Activated CD4-positive, alpha-beta T cell treated with anti-CD3 and anti-CD28 coated beads, Interleukin-2, Interleukin-4, amounts not matched to agents 100 ng/mL and 50 ng/mL, durations not matched to agents 16 hours and 8 hours (primary cell): ENCODE measurements at regions not wholly inside any gene's neighbourhood (a gene's known extent, or its start where the extent isn't known, plus 50 kb on each side); places are given as distances from the start of the nearest gene placed in this dataset.

Experiments
- DNase-seq: peaks from one replicate; pipeline ENCODE4 v3.0.0-alpha.2; 2020; ENCODE audit warnings: low spot score

DNA sequence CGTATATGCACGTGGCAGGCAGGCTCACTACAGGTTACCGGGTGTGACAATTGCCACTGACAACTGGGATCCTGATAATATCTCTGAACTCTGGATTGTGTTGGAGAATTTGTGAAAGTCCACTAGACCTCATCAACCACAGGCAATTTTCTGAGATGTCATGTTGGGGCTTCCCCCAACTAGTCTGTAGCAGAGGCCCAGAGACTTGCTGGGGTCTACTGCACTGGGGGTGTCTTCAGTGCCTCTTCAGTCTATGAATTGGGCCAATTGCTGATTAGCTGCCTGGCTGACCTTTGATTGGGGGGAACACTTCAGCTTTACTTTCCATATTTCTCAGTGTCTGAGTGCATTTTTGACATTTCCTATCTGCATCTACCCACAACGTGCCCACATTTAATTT, 201.5 kb downstream of the MTX2 start:
- DNase-seq, result no peak

- DNase-seq, result no peak
Measured at GRCh38 chr2:176471949-176472348, 202.7 kb downstream of the MTX2 start.

DNA sequence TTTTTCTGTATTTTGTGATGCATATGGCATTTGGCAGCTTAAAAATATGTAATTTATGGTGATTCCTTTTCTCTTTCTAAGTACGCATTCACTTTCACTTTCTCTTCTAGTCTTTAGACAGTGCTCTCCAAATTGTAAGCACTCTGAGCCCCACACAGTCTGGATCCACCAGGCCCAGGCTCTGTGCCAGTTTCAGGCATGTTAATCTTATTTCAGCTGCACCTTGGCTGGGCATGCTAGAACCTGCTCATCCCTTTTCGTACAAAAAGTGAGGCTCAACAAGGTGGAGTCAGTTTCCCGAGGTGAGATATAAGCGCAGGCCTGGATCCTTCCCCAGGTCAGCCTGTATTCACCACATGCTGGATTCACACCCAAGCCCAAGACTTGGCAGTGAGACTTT, 203.9 kb downstream of the MTX2 start:
- DNase-seq, result no peak

GRCh38 chr2:176473851-176474250, 204.6 kb downstream of the MTX2 start:
- DNase-seq, result no peak

DNA sequence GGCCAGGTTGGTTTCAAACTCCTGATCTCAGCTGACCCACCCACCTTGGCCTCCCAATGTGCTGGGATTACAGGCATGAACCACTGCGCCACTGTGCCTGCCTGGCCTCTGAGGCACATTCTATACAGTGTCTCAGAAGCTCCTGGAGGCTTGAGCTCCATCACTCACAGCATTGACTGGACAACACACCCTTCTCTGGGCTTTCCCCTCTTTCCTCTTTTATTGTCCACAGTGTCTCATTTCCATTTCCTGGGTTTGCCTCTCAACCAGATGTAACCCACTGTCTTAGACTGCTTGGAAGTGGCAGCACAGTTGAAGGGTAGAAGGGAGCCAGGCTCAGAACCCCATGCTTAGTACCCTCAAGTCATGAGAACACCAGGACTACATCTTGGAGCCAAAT, 208.1 kb downstream of the MTX2 start:
- no peak for DNase-seq

GRCh38 chr2:176479961-176480360, 210.7 kb downstream of the MTX2 start:
- DNase-seq, result no peak

- no peak for DNase-seq
Measured at GRCh38 chr2:176482107-176482506, 212.9 kb downstream of the MTX2 start.

DNA sequence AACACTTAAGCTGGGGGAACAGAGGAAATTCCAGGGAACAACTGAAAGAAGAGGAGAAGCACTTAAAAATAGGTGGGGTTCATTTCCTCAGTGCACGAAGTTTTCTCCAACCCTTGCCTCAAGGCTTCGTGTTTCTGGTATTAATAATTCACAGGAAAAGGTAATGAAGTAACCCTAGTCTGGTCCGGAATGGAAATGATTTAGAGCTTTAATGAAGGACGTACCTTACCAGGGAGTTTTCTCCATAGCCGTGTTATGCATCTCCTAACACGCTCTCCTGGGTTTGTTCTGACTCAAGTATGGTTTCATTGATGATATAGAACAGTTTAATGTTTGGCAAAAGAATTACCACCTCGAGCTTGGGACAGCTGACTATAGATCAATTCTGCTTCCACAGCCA, 214.2 kb downstream of the MTX2 start:
- DNase-seq, result no peak

DNA sequence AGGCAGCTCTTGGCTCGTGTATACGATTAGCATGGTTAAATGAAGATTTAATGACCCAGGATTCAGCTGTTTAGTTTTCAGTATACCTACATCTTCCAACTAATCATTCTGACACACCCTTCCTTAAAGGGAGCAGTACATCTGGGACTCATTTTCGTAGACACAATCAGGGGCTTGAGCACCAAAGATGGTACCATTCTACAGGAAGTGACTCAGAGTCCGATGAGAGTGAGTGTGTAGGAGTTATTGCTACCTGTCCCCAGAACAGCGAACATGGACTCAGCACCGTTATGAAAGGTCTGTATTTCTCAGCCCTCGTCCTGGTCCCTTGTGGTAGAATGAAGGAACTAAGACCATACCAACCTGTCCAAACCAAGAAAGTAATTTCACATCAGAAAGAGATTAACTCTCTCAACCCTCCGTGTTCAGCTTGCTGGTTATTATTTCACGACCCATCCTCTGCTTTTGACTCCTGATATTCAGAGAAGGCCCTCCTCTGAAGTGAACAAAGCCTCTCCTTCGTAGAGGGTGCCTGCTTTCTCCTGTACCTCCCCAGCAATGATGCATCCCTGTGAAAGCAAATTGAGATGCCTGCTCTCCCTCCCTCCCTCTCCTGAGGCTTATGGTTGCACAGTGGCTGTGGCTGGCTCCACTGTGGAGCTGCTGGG, 214.8 kb downstream of the MTX2 start:
- DNase-seq, result no peak

DNA sequence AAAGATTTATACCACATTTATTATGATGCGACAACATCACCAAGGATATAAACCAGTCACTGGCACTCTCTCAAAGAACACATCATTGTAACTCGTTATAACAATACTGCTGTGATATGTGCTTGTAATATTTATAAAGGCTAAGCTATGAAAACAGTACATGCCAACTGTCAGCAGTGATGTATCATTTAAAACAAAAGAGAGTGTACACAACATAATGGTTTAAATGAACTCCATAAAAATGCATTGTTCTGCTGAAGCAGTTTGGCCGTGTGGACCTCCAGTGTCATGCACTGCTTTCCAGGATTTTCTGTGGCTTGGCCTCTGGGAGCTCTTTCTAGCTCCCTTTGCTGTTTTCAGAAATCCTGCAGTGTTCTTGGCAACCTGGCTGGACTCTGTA, 215.6 kb downstream of the MTX2 start:
- DNase-seq, result no peak

GRCh38 chr2:176488431-176488830, 219.2 kb downstream of the MTX2 start:
- DNase-seq, result no peak

- DNase-seq, result no peak
Measured at GRCh38 chr2:176490061-176490861, 221.0 kb downstream of the MTX2 start.

DNA sequence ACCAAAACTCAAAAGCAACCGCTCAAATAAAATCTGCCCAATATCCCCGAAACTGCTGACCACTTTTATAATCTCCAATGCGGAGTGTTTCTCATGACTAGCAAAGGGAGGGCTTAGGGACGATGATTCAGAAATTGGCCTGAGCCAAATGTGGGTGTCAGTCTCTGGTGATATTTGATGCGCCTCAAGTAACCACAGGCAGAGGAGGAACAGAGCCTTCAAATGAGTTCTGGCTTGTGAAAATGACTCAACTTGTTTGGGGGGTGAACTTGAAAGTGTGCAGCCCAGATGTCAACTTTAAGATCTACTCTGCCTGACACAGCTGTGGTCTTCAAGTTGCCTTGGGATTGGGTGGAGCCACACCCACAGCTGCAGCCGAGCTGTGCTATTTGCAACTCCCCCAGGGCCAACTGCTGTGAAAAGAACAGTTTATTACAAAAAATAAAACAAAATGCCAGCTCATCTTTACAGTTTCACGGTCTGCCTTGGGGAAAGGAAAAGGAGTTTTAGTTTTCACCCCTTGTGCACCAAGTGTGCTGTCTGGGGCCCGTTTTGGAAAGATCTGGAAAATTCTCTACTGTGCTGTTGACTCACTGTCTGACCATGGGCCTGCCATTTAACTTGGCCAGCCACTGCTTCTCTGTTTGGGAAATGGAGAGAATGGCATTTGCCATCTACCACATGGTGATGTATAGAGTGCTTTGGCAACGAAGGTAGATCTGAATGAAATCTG, 222.1 kb downstream of the MTX2 start:
- peak; percentile 34 for DNase-seq

DNA sequence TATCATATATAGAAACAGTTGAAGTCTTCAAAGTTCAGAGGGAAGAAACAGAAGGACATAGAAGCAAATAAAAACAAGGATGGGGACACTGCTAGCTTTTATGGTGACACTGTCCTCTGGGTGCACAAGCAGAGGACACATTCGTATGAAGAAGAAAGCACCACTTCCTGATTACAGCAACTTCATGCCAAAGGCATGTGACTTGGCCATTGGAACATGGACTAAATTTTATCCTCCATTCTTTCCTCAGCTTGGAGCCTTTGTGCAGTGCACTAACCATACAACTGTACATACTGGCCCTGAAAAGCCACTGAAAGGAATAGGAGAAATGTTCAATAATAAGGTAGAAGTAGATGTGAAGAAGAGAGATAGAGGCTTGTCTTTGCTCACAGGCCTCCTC, 223.3 kb downstream of the MTX2 start:
- DNase-seq, result no peak

- no peak for DNase-seq
Measured at GRCh38 chr2:176493226-176493825, 224.1 kb downstream of the MTX2 start.

DNA sequence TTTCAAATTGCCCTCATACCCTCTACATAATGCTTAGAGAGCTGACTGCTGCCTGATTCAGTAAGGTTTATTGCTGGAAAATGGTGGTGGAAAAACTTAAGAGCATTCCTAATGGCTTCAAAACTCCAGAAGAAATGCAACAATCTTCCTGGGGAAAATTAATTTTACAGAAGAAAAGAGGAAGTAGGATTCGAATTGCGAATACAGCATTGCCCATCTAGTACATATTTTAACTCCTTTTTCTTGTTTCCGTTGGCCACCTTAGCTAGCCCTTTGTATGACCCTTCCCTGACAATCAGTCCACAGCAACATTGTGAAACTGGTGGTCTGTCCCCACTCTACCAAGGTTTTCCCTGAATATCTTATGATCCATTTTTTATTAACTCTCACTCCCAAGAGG, 224.7 kb downstream of the MTX2 start:
- no peak for DNase-seq

- no peak for DNase-seq
Measured at GRCh38 chr2:176494949-176495353, 225.7 kb downstream of the MTX2 start.

DNA sequence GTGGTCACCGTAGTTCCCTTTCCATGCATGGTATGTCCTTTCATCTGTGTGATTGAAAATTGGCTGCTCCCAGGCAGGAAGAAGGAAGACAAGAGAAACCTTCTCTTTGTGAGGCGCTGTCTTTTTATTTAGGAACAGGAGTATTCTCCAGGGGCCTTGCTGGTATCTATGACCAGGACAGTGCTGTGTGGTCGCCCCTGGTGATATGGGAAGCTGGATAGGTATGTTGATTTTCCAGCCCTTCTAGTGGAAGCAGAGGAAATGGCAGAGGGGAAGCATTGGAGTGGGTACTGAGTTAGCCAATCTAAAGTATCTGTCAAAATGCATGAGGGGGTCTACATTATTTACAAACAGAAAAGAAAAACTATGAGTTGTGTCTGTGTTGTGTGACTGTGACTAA, 226.6 kb downstream of the MTX2 start:
- no peak for DNase-seq

DNA sequence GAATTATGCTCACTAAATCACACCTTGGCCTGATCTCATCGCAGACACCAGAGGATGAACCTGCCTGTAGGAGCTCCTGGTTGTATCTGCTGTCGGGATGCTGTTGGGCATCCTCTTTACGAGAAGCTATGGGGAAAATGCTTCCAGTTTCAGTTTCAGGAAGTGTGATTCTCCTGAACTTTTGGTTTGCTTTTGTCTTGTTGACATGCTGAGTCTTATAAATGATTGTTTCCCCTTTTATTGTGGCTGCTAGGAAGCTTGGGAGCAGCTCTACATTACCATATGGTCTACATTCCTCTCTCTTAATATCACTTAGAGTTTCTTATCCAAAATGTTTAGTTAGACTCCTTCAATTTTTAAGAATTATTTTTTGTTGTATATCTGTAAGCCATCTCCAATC, 227.5 kb downstream of the MTX2 start:
- DNase-seq, result no peak

GRCh38 chr2:176500901-176501300, 231.7 kb downstream of the MTX2 start:
- DNase-seq, result no peak

DNA sequence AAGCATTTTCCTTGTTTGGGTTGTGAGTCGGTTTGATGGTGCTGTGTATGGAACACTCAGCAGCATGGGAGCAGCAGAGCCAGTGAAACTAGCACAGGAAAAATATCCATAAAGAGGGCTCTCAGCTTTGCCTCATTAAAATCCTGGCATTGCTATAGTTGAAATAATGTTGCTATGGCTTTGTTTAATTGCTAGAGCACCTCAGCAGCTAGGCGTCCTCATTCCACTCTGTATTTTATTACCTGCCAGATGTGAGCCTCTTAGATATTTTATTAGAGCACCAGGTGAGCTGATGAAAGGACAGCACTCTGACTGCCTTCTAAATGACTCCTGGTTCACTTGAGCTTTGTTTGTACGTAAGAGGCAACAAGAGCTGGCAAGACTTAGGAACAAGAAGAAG, 232.4 kb downstream of the MTX2 start:
- DNase-seq, result no peak

DNA sequence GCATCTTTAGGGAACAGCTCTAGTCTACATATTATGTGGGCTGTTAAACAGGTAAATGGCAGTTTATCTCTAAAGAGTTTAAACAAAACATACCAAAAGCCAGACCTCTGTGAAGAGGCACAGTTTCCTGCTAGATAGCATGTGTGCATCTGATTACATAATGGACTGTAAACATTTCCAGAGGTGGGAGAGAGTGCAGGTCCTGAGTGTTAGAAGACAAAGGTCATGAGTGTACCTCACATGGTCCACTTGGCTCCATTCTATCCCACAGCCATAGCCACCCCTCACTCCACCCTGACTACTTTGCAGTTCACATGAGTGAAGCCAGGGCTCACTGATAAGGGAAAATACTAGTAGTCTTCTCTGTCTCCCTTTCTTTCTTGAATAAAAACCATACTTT, 233.4 kb downstream of the MTX2 start:
- no peak for DNase-seq

- DNase-seq, result no peak
Measured at GRCh38 chr2:176503776-176504175, 234.5 kb downstream of the MTX2 start.
